H1 (cell line): ENCODE measurements at regions not wholly inside any gene's neighbourhood (a gene's known extent, or its start where the extent isn't known, plus 50 kb on each side); places are given as distances from the start of the nearest gene placed in this dataset.

Experiments used
- BACH1 ChIP-seq: IDR thresholded peaks from 2 replicates; pipeline ENCODE4 v1.6.1; 2012; ENCODE audit warnings: low read length, improper control_type of control experiment
- CBX8 ChIP-seq: fragments of 300-800, 300-1000 bp; sonication (generic); IDR thresholded peaks from 2 replicates; pipeline ENCODE4 v1.7.1; 2016; ENCODE audit warnings: low read depth, low read length, borderline replicate concordance
- CREB1 ChIP-seq: IDR thresholded peaks from 2 replicates; pipeline ENCODE4 v1.6.1; 2012; ENCODE audit warnings: inconsistent platforms
- CTCF ChIP-seq, 3 experiments: IDR thresholded peaks; 1 replicate in 2 of 3; 2 replicates in 1 of 3; pipeline versions ENCODE4 v1.5.1 to v1.6.1; 2011; ENCODE audit warnings: low read length in 3 of 3, mild to moderate bottlenecking in 3 of 3, inconsistent platforms in 2 of 3, low read depth in 1 of 3, moderate library complexity in 1 of 3; ENCODE audit not compliant: insufficient read depth in 1 of 3; ENCODE audit errors: control extremely low read depth in 1 of 3
- GTF2F1 ChIP-seq: IDR thresholded peaks from 2 replicates; pipeline ENCODE4 v1.6.1; 2012; ENCODE audit warnings: low read depth, low read length, improper control_type of control experiment, borderline replicate concordance
- JUND ChIP-seq: IDR thresholded peaks from 2 replicates; pipeline ENCODE4 v1.6.1; 2011; ENCODE audit warnings: mild to moderate bottlenecking, improper control_type of control experiment, low read length
- POLR2A ChIP-seq, 2 experiments: IDR thresholded peaks; 1 replicate in 1 of 2; 2 replicates in 1 of 2; pipeline ENCODE4 v1.6.1; 2011; ENCODE audit warnings: low read depth in 2 of 2, low read length in 2 of 2, mild to moderate bottlenecking in 2 of 2; ENCODE audit errors: control extremely low read depth in 1 of 2
- RAD21 ChIP-seq, 2 experiments: IDR thresholded peaks in 1 of 2; conservative IDR thresholded peaks in 1 of 2; 2 replicates each; pipeline ENCODE4 v1.6.1; 2011; ENCODE audit warnings: low read depth in 2 of 2, low read length in 2 of 2, improper control_type of control experiment in 1 of 2, inconsistent platforms in 1 of 2, mild to moderate bottlenecking in 1 of 2, moderate library complexity in 1 of 2
- RXRA ChIP-seq: IDR thresholded peaks from 2 replicates; pipeline ENCODE4 v1.6.1; 2011; ENCODE audit warnings: low read depth, mild to moderate bottlenecking, low read length, moderate library complexity; ENCODE audit not compliant: insufficient read depth
- SIN3A ChIP-seq, 2 experiments: IDR thresholded peaks in 1 of 2; conservative IDR thresholded peaks in 1 of 2; 2 replicates each; pipeline ENCODE4 v1.6.1; 2011 to 2012; ENCODE audit warnings: low read length in 2 of 2, improper control_type of control experiment in 1 of 2, low read depth in 1 of 2, mild to moderate bottlenecking in 1 of 2
- SRF ChIP-seq: IDR thresholded peaks from 2 replicates; pipeline ENCODE4 v1.6.1; 2011; ENCODE audit warnings: mild to moderate bottlenecking, low read depth, low read length, moderate library complexity
- TAF1 ChIP-seq: IDR thresholded peaks from 2 replicates; pipeline ENCODE4 v1.6.1; 2011; ENCODE audit warnings: mild to moderate bottlenecking, low read depth, low read length
- YY1 ChIP-seq: IDR thresholded peaks from 2 replicates; pipeline ENCODE4 v1.6.1; 2011; ENCODE audit warnings: low read depth, mild to moderate bottlenecking, low read length
- ZNF274 ChIP-seq: IDR thresholded peaks from 2 replicates; pipeline ENCODE4 v1.7.0; 2012; ENCODE audit warnings: low read length, borderline replicate concordance; ENCODE audit errors: extremely low read depth

- no peak for TF ChIP-seq ZNF274
- no peak for TF ChIP-seq CTCF (IDR thresholded peaks at IDR 0.05; ENCODE audit: control extremely low read depth in 1 of 3, insufficient read depth in 1 of 3, low read depth in 1 of 3, low read length in 3 of 3)
- no peak for TF ChIP-seq JUND
- TF ChIP-seq SRF: no peak
- TF ChIP-seq RXRA: no peak
- TF ChIP-seq RAD21 (IDR thresholded peaks at IDR 0.05 in 1 of 2, conservative IDR thresholded peaks at IDR 0.05 in 1 of 2; ENCODE audit: low read depth in 2 of 2, low read length in 2 of 2): no peak
- no peak for TF ChIP-seq BACH1
- TF ChIP-seq CBX8: no peak
- no peak for TF ChIP-seq GTF2F1
- no peak for TF ChIP-seq POLR2A (IDR thresholded peaks at IDR 0.05; ENCODE audit: control extremely low read depth in 1 of 2, low read depth in 2 of 2, low read length in 2 of 2)
- TF ChIP-seq YY1: no peak
- no peak for TF ChIP-seq TAF1
- no peak for TF ChIP-seq SIN3A (conservative IDR thresholded peaks at IDR 0.05 in 1 of 2, IDR thresholded peaks at IDR 0.05 in 1 of 2; ENCODE audit: low read depth in 1 of 2, low read length in 2 of 2)
- no peak for TF ChIP-seq CREB1
Observed at GRCh38 chr2:154637456-154637855, 61.0 kb upstream of the KCNJ3 start.
